ENCODE measurements at regions not wholly inside any gene's neighbourhood (a gene's known extent, or its start where the extent isn't known, plus 50 kb on each side); places are given as distances from the start of the nearest gene placed in this dataset.

DNA sequence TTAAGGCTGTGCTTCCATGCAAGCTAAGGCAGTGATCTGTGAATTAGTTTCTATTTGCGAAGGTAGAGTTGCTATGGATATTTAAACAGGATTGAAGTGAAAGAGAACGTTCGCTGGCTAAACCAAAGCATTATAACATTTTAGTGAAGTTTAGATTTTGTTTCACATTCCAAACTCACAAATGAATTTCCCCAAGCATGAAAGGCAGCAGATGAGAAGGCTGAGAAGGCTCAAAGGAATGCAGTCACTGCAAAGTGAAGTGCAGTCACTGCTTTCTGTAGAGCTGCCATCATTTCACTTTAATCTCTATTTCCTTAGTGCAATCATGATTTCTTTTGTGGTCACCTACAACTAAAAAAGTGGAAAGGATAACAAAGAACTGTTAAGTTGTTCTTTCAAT is 334.7 kb upstream of the NR3C2 start:
- TF ChIP-seq CTCF (IDR thresholded peaks at IDR 0.05; ENCODE audit: borderline replicate concordance, extremely low read depth, low read length, poor library complexity, severe bottlenecking) (no peak), EZH2 (IDR thresholded peaks at IDR 0.05; ENCODE audit: borderline replicate concordance, low read depth, low read length, severe bottlenecking) (no peak)
